ENCODE measurements at regions not wholly inside any gene's neighbourhood (a gene's known extent, or its start where the extent isn't known, plus 50 kb on each side); places are given as distances from the start of the nearest gene placed in this dataset.

- H4K20me1 ChIP-seq (replicated peaks; ENCODE audit: control insufficient read depth, extremely low read depth, insufficient read depth, low read length), result no peaks in the 10 kb centered on the region
- no peak overlapping the region for H3K27ac ChIP-seq (ENCODE audit: insufficient read depth, low read depth, low read length)
- H3K4me2 ChIP-seq (ENCODE audit: insufficient read depth, low read length), result no peak overlapping the region
- POLR2A ChIA-PET, result no interaction called here
- no peak overlapping the region for H3K4me3 ChIP-seq (replicated peaks in 1 of 3; ENCODE audit: insufficient read depth in 1 of 3, low read depth in 1 of 3, low read length in 3 of 3)
- TF ChIP-seq MYC (IDR thresholded peaks at IDR 0.05; ENCODE audit: low read depth, low read length) (no peak), FOS (IDR thresholded peaks at IDR 0.05; ENCODE audit: borderline replicate concordance, insufficient read depth, low read length) (no peak), POLR2A (IDR thresholded peaks at IDR 0.05; ENCODE audit: low read depth, low read length) (no peak), POLR2AphosphoS5 (IDR thresholded peaks at IDR 0.05; ENCODE audit: insufficient read depth, low read depth, low read length) (no peak), GATA2 (IDR thresholded peaks at IDR 0.05; ENCODE audit: insufficient read depth, insufficient read length, low read depth, low read length) (no peak), JUN (IDR thresholded peaks at IDR 0.05; ENCODE audit: borderline replicate concordance, insufficient read depth, insufficient read length, low read depth) (no peak), EZH2 (IDR thresholded peaks at IDR 0.05; ENCODE audit: borderline replicate concordance, low read depth, low read length, severe bottlenecking) (no peak)
- TF ChIP-seq, protein P1, sequence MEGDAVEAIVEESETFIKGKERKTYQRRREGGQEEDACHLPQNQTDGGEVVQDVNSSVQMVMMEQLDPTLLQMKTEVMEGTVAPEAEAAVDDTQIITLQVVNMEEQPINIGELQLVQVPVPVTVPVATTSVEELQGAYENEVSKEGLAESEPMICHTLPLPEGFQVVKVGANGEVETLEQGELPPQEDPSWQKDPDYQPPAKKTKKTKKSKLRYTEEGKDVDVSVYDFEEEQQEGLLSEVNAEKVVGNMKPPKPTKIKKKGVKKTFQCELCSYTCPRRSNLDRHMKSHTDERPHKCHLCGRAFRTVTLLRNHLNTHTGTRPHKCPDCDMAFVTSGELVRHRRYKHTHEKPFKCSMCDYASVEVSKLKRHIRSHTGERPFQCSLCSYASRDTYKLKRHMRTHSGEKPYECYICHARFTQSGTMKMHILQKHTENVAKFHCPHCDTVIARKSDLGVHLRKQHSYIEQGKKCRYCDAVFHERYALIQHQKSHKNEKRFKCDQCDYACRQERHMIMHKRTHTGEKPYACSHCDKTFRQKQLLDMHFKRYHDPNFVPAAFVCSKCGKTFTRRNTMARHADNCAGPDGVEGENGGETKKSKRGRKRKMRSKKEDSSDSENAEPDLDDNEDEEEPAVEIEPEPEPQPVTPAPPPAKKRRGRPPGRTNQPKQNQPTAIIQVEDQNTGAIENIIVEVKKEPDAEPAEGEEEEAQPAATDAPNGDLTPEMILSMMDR (IDR thresholded peaks at IDR 0.05; ENCODE audit: extremely low read depth in 1 of 2, insufficient read depth in 1 of 2, low read depth in 1 of 2, low read length in 2 of 2), result no peak
- TF ChIP-seq, protein P2, sequence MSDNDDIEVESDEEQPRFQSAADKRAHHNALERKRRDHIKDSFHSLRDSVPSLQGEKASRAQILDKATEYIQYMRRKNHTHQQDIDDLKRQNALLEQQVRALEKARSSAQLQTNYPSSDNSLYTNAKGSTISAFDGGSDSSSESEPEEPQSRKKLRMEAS (IDR thresholded peaks at IDR 0.05; ENCODE audit: insufficient read depth, insufficient read length), result no peak
- BruUV-seq (replicated peaks), result no TSS peak
- no peaks in the 10 kb centered on the region for H3K9me1 ChIP-seq (replicated peaks; ENCODE audit: control insufficient read depth, extremely low read depth, insufficient read depth, low read length)
- intact Hi-C loops (cut with micrococcal nuclease), result no loop called here
- H3K36me3 ChIP-seq (ENCODE audit: control insufficient read depth in 2 of 2, extremely low read depth in 1 of 2, insufficient read depth in 2 of 2, low read length in 2 of 2), result no peaks in the 10 kb centered on the region
- dilution Hi-C loops (cut with MboI; ENCODE audit: extremely low pct_ligation_motif_present, low sequenced_read_pairs), result no loop called here
- H3K9me3 ChIP-seq (replicated peaks; ENCODE audit: control insufficient read depth, insufficient read depth, low read length), result no peaks in the 10 kb centered on the region
- H2AFZ ChIP-seq (ENCODE audit: low read depth, low read length), result no peak overlapping the region
- no peak for DNase-seq (ENCODE audit: low read depth, low spot score)
- no peaks in the 10 kb centered on the region for H3K4me1 ChIP-seq (ENCODE audit: control insufficient read depth, extremely low read depth, insufficient read depth, low read length)
- H3K79me2 ChIP-seq (ENCODE audit: control insufficient read depth, insufficient read depth, low read length), result no peaks in the 10 kb centered on the region
- H3K9ac ChIP-seq (replicated peaks; ENCODE audit: extremely low read depth, insufficient read depth, low read length), result no peak overlapping the region
- no peak for FAIRE-seq
- CTCF ChIA-PET, result no interaction called here
- H3K27me3 ChIP-seq (ENCODE audit: control insufficient read depth in 2 of 2, insufficient read depth in 2 of 2, low read length in 2 of 2), result no peaks in the 10 kb centered on the region
Measured at GRCh38 chr4:177023951-177024350, 231.2 kb upstream of the VEGFC start.
